Mucosa of gallbladder (tissue), 1 donor: ENCODE measurements at regions not wholly inside any gene's neighbourhood (a gene's known extent, or its start where the extent isn't known, plus 50 kb on each side); places are given as distances from the start of the nearest gene placed in this dataset.

Source experiments
- DNase-seq: peaks from one replicate; pipeline ENCODE4 v3.0.0-alpha.2; 2020; ENCODE audit warnings: low spot score
- donor health status: DM: no; HTN: no; CAD: no.

DNA sequence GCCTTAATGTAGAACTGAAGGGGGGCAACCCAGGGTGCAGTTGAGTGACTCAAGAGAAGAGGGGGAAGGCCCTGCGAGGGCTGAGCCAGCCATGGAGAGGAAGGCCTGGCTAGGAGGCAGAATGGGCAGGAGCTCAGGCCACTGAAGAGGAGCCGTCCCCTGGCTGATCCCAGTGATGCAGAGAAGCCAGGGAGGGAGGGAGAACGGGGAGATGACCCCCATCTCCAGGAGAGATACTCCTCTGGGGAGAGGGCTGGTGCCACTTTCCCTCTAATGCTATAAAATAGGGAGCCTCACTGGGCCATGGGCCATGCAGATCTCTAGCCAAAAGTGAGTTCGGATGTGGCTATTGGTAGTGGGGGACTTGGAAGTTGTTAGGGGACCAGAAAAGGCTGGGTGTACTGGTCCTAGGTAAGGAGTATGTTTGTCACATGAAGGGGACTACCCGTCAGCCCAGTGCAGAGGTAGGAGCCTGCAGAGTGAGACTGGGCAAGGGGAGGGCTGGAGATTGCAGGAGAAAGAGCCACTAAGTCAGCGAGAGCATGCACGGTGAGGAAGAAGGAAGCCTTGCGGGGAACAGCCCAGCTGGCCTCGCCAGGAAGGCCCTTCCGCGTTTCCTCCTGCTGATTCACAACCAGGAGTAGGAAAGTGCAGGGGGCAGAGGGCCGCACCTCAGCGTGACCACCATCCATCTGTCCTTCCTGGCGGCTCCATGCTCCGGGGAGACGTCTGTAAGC lies 347.6 kb downstream of the TCERG1L start:
- no peak for DNase-seq

DNA sequence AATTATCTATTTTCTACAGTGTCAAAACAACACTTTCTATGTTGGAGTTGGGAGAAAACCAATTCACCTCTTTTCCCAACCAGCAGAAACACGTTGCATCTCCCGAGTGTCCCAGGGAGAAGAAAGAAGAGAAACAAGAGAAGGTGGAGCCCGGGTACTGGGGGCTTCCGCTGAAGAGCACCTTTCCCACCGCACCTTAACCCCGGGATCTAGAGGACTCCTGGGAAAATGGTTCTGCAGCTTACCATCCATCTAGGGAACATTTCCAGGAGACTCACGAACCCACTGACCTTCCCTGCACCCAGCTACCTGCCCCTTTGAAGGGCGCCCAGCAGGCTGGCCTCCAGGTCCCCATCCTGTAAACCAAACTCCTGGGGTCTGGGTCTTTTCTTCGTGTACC lies 346.8 kb downstream of the TCERG1L start:
- no peak for DNase-seq

GRCh38 chr10:130967161-130967560 lies 344.4 kb downstream of the TCERG1L start:
- no peak for DNase-seq

- no peak for DNase-seq
These were observed 343.7 kb downstream of the TCERG1L start for GRCh38 chr10:130967784-130968183.

GRCh38 chr10:130968511-130968910 lies 343.0 kb downstream of the TCERG1L start:
- DNase-seq: no peak

GRCh38 chr10:130968964-130969363 lies 342.6 kb downstream of the TCERG1L start:
- DNase-seq: no peak

DNA sequence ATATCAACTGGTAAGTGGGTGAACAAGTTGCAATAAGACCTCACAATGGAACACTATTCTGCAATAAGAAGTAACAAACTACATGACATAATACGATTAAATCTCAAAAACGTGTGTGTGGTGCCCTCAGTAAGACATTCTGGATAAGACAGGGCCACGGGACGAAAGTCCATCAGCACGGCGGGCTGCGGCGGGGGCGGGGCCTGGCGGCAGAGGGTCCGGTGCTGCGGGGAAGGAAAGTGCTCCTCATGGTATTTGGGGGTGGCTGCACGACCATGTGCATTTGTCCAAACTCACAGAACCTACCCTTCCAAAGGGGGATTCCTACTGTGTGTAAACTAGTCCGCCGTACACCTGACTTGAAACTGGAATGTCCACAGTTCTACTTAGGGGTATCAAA lies 341.8 kb downstream of the TCERG1L start:
- DNase-seq: no peak

DNA sequence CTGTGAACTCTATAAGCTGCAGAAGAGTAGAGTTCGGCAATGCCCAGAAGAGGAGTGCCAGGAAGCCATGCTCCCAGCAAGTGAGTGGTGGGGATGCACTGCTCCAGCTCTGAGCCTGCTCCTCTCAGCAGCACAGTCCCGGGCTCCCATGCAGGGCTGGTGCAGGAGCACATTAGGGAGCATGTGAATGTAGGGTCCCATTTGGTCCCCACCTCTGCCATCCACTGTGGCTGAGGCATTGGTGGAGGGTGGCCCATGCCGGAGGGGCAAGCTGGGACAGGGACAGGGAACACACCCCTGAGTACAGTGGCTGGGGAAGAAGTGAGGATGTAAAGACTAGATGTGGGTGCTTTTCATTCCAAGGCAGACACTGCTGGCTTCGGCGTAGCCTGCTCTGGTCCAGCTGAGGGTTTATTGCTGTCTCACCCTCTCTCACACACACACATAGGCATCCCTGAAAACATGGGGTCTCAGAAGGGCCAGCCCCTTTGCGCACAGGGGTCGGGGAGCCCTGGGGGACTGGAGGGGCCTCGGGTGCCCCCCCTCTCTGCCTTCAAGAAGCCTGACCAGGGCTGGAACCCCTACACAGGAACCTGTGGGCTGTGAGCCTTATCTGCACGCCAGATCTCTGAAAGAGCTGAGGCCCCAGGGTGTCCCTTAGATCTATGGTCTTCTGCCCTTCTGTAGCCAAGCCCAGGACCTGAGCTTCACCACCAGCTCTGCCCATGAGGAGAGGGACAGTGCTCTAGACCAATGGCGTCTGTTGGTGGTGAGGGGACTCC lies 341.0 kb downstream of the TCERG1L start:
- DNase-seq: no peak

- DNase-seq: peak; percentile 6
These were observed 340.4 kb downstream of the TCERG1L start for GRCh38 chr10:130971123-130971435.

DNA sequence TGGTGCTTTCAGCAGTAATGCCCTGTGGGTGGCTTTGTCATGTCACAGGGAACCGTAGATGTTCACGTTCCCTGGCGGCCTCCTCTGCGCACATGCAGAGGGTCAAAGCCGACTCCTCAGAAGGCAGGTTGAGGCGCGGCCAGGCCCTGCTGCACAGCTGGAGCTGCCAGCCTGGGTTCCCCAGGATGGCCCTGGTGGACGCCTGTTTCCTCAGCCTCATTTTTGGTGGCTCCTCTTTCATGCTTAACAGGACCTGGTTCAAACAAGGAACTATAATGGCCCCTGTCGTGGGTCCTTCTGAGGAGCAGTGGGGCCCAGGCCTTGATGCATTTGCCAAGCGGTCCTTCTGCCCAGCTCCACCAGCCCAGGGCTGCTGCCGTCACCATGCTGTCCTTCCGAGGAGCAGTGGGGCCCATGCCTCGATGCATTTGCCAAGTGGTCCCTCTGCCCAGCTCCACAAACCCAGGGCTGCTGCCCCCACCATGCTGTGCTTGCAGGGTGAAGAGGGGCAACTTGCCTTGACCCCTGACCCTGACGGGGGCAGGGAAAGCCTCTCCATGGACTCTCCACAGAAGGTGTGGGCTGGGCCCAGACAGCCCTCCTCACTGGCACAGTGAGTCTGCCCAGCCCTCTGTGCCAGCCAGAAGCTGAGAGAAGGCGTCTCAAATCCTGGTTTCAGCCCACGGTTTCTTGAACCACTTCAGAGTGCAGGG lies 338.2 kb downstream of the TCERG1L start:
- no peak for DNase-seq

GRCh38 chr10:130974166-130974565 lies 337.4 kb downstream of the TCERG1L start:
- DNase-seq: no peak

DNA sequence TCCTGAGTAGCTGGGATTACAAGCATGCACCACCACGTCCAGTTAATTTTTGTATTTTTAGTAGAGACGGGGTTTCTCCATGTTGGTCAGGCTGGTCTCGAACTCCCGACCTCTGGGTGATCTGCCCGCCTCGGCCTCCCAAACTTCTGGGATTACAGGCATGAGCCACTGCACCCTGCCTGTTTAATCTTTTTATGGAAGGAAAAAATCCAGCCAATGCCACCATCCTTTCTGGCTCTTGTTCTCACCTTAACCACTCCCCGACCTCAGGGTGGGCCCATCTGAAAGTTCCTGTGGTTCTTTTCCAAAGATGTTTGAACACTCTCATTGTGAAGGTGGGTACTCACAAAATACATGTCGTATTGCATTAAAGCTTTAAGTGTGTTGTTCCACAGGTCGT lies 336.2 kb downstream of the TCERG1L start:
- peak; percentile 3 for DNase-seq

DNA sequence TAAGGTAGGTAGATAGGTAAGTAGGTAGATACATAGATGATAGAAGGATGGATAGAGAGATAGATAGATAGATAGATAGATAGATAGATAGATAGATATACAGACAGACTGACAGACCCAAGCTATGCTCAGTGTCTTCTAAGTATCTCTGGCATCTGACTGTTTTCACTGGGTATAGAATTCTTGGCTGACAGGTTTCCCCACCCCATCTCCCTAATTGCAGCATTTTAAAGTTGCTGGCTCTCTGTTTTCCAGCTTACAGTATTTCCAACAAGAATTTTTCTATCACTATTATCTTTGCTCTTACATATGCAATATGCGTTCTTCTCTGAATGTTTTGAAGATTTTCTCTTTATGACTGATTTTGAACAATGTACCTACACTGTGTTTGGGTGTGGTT lies 328.7 kb downstream of the TCERG1L start:
- DNase-seq: no peak

- DNase-seq: no peak
These were observed 327.8 kb downstream of the TCERG1L start for GRCh38 chr10:130983749-130984148.

- DNase-seq: no peak
These were observed 326.8 kb downstream of the TCERG1L start for GRCh38 chr10:130984686-130985085.

DNA sequence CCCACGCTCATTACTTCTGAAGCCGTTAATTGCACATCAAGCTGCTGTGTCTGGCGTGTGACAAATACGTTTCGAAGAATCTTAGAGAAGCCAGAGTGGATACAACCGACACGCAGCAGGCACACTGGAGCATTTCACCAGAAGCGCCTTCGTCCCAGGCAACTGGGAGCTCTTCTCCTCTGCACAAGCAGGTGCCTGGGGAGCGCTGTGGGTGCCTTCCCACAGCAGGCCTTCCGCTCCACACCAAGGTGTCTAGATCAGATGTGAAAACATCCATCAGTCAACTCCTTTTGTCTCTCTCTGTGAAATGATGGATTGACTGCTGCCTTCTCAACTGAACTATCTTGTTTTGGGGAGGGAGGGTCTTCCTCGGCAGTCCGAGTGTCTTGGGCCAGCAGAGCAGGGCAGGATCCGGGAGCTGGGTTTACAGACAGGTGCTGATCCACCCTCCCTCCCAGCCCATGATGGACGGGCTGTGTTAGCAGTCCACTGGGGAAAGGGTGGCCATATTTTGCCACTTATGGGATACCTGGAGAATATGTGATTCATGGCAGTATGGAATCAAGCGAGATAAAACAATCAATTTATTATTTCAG lies 326.3 kb downstream of the TCERG1L start:
- no peak for DNase-seq

GRCh38 chr10:130986846-130987245 lies 324.7 kb downstream of the TCERG1L start:
- no peak for DNase-seq

GRCh38 chr10:130987401-130987800 lies 324.1 kb downstream of the TCERG1L start:
- no peak for DNase-seq

DNA sequence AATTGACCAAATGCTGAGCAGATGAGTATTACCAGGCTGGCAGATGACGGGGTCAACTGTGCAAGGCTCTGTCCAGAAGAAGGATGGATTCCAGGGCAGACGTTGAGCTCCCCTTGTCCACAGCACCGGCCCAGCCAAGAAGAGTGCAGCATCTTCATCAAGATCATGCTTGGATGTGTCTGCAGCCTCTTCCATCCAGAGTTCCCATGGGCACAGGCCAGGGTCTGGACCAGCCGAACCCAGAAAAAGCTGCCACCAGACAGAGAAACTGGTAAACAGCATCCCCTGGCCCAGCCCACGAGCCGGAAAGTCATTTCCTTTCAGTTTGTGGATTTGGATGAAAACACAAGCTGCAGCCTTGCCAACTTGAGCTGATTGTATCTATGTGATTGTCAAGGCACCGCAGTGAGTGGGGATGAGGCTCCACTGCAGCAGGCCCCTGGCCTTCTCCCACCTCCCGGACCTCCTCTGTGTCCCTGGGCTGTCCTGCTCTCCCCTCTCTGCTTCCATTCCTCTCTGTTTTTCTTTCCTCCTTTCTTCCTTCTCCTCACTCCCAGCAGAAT lies 321.8 kb downstream of the TCERG1L start:
- DNase-seq: no peak

DNA sequence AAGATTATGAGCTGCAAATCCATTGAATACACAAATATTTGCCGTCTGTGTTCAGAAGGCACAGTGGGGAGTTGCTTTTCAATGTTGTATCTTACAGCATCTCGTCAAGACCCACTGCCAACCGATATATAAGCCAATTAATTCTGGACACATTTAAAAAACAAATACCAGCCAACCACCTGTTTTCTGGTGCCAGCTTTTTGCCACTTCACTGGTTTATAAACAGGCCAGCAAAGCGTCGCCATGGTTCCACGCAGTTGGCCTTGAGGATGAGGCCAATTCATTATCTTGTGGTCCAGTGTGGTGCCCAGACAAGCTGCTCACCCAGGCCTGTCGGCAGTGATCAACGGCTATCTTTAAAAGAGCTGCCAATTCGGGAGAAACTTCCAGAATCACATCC lies 321.0 kb downstream of the TCERG1L start:
- no peak for DNase-seq

DNA sequence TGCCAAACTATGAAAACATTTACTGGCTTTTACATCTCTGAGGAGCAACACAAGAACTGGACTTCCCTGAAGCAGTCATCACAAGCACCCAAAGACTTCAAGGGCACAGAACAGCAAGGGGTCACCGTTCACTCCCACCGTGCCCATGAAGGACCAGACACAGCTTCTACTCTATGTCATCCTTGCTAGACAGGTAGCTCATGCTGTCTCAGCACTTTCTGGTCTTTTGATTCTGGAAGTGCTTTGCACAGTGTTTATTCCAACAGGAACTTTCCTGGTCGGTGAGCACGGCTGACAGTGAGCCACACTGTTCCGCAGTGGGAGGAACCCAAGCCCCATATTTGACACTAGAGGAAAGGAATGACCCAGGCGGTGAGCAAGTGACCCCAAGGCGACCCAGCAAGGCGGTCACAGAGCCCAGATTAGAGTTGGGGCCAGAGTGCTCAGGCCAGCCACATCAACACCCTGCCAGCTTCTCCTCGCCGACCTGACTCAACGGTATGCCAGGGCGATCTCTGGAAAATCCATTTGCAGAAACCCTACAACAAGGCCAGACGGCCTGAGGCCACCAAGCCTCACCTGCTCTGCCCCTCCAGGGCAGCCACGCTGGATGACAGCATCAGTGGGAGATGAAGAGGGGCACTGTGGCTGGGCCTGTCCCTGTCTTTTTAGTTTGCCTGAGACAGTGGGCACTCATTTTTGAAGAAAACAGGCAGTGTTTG lies 318.6 kb downstream of the TCERG1L start:
- no peak for DNase-seq

DNA sequence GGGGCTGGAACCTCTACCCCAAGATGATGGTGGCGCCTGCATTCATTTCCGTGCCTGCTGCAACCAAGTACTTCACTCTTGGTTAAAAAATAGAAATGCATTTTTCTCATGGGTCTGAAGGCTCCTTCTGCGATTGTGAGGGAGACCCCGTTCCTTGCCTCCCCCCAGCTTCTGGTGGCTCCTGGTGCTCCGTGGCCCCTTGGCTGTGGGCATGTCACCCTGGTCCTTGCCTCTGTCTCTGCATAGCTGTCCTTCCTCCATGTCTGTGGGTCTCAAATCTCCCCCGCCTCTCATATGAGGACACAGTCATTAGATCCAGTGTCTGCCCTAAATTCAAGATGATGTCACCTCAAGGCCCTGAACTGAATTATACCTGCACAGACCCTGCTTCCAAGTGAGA lies 317.9 kb downstream of the TCERG1L start:
- DNase-seq: no peak
